GM10248 (cell line): ENCODE measurements at regions not wholly inside any gene's neighbourhood (a gene's known extent, or its start where the extent isn't known, plus 50 kb on each side); places are given as distances from the start of the nearest gene placed in this dataset.

Experiments
- CTCF ChIA-PET: fragments of 300-600 bp; sonication (Branson Sonifier 250); formaldehyde crosslinking; extraction: SDS; loops from one replicate; lab custom pipeline; 2021; ENCODE audit warnings: antibody characterized with exemption; lab: Yijun Ruan, JAX
- POLR2A ChIA-PET: fragments of 350-650 bp; sonication (Branson Sonifier 250); formaldehyde crosslinking; extraction: SDS; loops from one replicate; lab custom pipeline; 2020; ENCODE audit warnings: antibody characterized with exemption; lab: Yijun Ruan, JAX
- DNase-seq: peaks from one replicate; pipeline ENCODE4 v3.0.0; 2012; ENCODE audit errors: extremely low spot score
- TF ChIP-seq, protein P1 (sequence below): IDR thresholded peaks from 2 replicates; pipeline ENCODE4 v1.5.1; 2012; ENCODE audit warnings: mild to moderate bottlenecking, low read depth; ENCODE audit errors: extremely low read depth, missing control alignments, control extremely low read depth

GRCh38 chr12:77477907-77478533 lies 352.7 kb upstream of the NAV3 start:
- DNase-seq, result no peak
- TF ChIP-seq, protein P1, sequence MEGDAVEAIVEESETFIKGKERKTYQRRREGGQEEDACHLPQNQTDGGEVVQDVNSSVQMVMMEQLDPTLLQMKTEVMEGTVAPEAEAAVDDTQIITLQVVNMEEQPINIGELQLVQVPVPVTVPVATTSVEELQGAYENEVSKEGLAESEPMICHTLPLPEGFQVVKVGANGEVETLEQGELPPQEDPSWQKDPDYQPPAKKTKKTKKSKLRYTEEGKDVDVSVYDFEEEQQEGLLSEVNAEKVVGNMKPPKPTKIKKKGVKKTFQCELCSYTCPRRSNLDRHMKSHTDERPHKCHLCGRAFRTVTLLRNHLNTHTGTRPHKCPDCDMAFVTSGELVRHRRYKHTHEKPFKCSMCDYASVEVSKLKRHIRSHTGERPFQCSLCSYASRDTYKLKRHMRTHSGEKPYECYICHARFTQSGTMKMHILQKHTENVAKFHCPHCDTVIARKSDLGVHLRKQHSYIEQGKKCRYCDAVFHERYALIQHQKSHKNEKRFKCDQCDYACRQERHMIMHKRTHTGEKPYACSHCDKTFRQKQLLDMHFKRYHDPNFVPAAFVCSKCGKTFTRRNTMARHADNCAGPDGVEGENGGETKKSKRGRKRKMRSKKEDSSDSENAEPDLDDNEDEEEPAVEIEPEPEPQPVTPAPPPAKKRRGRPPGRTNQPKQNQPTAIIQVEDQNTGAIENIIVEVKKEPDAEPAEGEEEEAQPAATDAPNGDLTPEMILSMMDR, result no peak
- POLR2A ChIA-PET, result no interaction called here
- CTCF ChIA-PET, result no interaction called here

- ChIA-PET CTCF (no interaction called here), POLR2A (no interaction called here)
- TF ChIP-seq, protein P1, result no peak
Measured at GRCh38 chr12:77471801-77472200, 358.9 kb upstream of the NAV3 start.

DNA sequence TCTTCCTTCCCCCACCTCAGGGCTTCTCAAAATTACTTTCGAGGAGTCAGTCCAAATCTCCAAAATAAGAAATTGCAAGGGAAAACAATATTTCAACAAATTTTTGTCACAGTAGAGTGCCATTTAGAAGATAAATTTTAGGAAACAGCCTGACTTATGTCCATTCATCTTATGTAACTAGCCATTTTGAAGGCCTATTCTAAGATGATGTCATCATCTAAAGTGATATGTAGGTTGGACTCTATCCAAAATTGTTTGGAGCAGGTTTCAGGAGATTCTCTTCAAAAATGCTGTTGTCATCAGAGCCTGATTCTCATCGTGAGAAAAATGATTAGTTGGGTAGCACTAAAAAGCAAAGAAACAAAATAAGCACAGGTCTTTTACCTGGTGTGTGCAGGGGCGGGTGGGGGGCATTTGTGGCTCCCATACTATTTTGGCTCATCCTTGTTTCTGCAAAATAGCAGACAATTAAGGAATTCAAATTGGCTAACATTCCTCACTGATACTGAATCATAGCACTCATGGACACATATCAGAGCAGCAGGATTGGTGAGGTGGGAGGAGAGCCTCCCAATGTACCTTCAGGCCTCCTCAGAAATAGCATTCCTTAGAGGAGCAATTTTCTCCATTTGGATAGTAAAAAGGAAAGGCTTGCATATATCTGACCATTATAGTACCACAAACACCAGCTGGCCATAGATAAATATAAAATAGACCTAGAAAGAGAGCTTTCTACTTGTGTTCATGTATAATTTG lies 360.9 kb upstream of the NAV3 start:
- CTCF ChIA-PET, result no interaction called here
- no peak for DNase-seq
- POLR2A ChIA-PET, result no interaction called here
- TF ChIP-seq, protein P1, result no peak

More at GRCh38 chr12:77471801-77472200, 358.9 kb upstream of the NAV3 start:
- no peak for DNase-seq

- POLR2A ChIA-PET, result no interaction called here
- CTCF ChIA-PET, result no interaction called here
Measured at GRCh38 chr12:77442633-77443032, 377.3 kb upstream of the E2F7 start.

GRCh38 chr12:77439749-77440148 lies 374.4 kb upstream of the E2F7 start:
- DNase-seq, result no peak
- CTCF ChIA-PET, result interaction anchor here (1.7 kb wide), 1 partner anchor 11 kb away, joined by 5 read pairs; no protein-coding TSS in a partner anchor
- POLR2A ChIA-PET, result no interaction called here
- TF ChIP-seq, protein P1, result no peak

More at GRCh38 chr12:77442633-77443032, 377.3 kb upstream of the E2F7 start:
- no peak for DNase-seq
- TF ChIP-seq, protein P1, result no peak

- DNase-seq, result no peak
- POLR2A ChIA-PET, result no interaction called here
- CTCF ChIA-PET, result no interaction called here
- TF ChIP-seq, protein P1, result no peak
Measured at GRCh38 chr12:77438644-77439043, 373.3 kb upstream of the E2F7 start.
